Neural progenitor cell (in vitro differentiated cells): ENCODE measurements at regions not wholly inside any gene's neighbourhood (a gene's known extent, or its start where the extent isn't known, plus 50 kb on each side); places are given as distances from the start of the nearest gene placed in this dataset.

Experiments
- CTCF ChIP-seq: fragments of 200-600 bp; sonication (generic); IDR thresholded peaks from 2 replicates; pipeline ENCODE4 v1.5.1; 2017; ENCODE audit warnings: antibody characterized with exemption, mild to moderate bottlenecking
- EZH2phosphoT487 ChIP-seq: fragments of 200-600 bp; sonication (generic); IDR thresholded peaks from 2 replicates; pipeline ENCODE4 v1.6.1; 2017; ENCODE audit warnings: antibody characterized with exemption

GRCh38 chr3:19725000-19725399 is 209.0 kb downstream of the EFHB start:
- TF ChIP-seq CTCF = no peak
- no peak for TF ChIP-seq EZH2phosphoT487
